ENCODE measurements at regions not wholly inside any gene's neighbourhood (a gene's known extent, or its start where the extent isn't known, plus 50 kb on each side); places are given as distances from the start of the nearest gene placed in this dataset.

DNA sequence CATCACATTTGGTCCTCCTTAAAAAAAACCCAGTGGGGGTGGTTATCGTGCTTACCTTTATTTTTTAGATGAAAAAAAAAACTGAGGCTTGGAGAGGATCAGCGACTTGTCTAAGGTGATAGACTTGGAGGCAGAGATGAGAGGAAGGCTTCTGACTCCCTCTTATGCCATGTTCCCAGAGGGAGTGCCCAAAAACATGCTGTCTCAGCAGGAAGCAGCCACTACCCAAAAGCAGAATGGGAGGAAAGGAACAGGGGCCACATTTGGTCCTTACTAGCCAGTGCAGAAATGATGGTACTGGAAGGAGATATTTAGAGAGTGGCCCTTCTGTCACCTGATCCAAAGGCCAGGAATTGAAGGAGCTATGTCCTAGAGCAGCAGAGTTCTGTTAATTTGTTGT is 118.4 kb downstream of the B3GNT2 start:
- TF ChIP-seq, protein P1, sequence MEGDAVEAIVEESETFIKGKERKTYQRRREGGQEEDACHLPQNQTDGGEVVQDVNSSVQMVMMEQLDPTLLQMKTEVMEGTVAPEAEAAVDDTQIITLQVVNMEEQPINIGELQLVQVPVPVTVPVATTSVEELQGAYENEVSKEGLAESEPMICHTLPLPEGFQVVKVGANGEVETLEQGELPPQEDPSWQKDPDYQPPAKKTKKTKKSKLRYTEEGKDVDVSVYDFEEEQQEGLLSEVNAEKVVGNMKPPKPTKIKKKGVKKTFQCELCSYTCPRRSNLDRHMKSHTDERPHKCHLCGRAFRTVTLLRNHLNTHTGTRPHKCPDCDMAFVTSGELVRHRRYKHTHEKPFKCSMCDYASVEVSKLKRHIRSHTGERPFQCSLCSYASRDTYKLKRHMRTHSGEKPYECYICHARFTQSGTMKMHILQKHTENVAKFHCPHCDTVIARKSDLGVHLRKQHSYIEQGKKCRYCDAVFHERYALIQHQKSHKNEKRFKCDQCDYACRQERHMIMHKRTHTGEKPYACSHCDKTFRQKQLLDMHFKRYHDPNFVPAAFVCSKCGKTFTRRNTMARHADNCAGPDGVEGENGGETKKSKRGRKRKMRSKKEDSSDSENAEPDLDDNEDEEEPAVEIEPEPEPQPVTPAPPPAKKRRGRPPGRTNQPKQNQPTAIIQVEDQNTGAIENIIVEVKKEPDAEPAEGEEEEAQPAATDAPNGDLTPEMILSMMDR (IDR thresholded peaks at IDR 0.05), result no peak
- Histone ChIP-seq H3K27me3 (replicated peaks; ENCODE audit: insufficient read depth) (no peaks in the 10 kb centered on the region), H3K4me3 (no peak overlapping the region), H3K4me1 (ENCODE audit: control insufficient read depth in 1 of 2, low read depth in 2 of 2) (peaks cover 7% of the 10 kb centered on the region in 2 donors), H3K27ac (no peak overlapping the region), H3K9me3 (no peaks in the 10 kb centered on the region), H3K36me3 (no peaks in the 10 kb centered on the region)
- ATAC-seq (ENCODE audit: insufficient number of reproducible peaks, low FRiP score, low read depth) (no peak), DNase-seq (ENCODE audit: low spot score) (no peak)

DNA sequence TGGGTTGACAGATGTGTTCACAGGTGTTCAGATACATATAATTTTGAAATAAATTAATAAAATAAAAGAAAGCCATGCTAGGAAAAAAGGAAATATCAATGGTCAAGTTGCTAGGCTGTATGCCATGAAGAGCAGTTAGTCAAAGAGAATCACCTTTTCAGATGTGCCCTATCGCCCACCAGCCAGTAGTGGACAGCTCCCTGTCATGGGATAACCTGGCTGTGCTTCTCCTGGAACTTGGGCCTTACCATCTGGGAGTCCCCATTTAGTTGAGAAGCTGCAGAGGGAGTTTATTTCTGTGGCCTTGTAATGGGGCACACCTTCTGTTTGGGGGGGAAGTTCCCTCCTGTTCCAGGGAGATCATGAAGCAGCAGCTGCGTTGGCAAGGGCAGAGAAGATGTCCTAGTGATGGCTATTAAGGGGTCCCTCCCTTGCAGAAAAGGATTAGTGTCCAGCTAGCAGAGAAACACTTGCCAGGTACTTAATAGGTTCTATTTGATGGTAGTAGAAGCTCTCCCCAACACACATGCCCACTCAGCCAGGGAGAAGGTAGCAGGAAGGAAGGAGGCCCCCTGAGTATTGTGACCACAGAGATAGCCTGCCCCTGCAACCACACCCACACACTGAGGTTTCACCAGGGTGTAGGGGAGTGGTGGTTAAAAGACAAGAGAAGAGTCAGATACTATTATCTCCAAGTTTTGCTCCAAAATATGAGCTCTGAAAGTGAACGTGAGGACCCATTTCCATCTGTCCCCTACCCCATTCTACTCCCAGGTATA is 117.7 kb downstream of the B3GNT2 start:
- DNase-seq (ENCODE audit: low spot score) (no peak), ATAC-seq (ENCODE audit: insufficient number of reproducible peaks, low FRiP score, low read depth) (no peak)
- Histone ChIP-seq H3K27ac (no peak overlapping the region), H3K36me3 (no peaks in the 10 kb centered on the region), H3K27me3 (replicated peaks; ENCODE audit: insufficient read depth) (no peaks in the 10 kb centered on the region), H3K4me3 (no peak overlapping the region), H3K4me1 (ENCODE audit: control insufficient read depth in 1 of 2, low read depth in 2 of 2) (peaks cover 8 to 9% of the 10 kb centered on the region in 2 donors), H3K9me3 (no peaks in the 10 kb centered on the region)
- TF ChIP-seq, protein P1 (IDR thresholded peaks at IDR 0.05), result no peak

DNA sequence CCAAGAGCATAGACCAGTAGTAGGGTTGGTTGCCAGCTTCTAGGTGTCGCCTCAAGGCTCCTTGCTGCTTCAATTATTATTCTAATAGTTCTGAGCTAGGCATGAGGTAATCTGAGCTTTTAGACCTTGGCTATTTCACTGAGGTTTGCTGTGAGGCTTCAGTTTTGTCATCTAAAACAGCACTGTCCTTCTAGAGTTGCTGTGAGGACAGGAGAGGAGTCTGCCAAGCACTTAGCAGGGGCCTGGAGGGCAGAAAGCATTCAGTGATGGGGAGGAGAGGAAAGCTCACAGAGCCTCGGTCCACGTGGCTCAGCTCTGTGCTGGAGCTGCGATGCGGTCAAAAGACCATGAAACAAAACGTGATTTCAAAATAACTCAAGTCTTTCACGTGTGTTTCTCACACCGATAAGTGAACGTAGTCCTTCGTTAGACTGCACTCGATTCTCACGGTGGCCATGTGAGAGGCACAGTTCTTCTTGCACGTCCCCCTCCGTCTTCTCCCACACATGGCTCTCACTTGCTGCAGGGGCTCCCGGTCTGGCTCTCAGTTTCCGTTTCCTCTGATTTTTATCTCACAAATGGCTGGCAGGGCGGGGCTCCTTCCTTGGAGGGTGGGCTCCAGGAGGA is 113.7 kb downstream of the B3GNT2 start:
- DNase-seq (ENCODE audit: low spot score), result no peak
- Histone ChIP-seq H3K36me3 (no peaks in the 10 kb centered on the region), H3K27ac (peak overlapping the region in 1 of 2 donors; percentile 34), H3K4me3 (peak overlapping the region; percentile 51), H3K27me3 (replicated peaks; ENCODE audit: insufficient read depth) (no peaks in the 10 kb centered on the region), H3K4me1 (ENCODE audit: control insufficient read depth in 1 of 2, low read depth in 2 of 2) (peaks cover 12 to 20% of the 10 kb centered on the region in 2 donors), H3K9me3 (no peaks in the 10 kb centered on the region)
- TF ChIP-seq, protein P1 (IDR thresholded peaks at IDR 0.05), result no peak
- no peak for ATAC-seq (ENCODE audit: insufficient number of reproducible peaks, low FRiP score, low read depth)

DNA sequence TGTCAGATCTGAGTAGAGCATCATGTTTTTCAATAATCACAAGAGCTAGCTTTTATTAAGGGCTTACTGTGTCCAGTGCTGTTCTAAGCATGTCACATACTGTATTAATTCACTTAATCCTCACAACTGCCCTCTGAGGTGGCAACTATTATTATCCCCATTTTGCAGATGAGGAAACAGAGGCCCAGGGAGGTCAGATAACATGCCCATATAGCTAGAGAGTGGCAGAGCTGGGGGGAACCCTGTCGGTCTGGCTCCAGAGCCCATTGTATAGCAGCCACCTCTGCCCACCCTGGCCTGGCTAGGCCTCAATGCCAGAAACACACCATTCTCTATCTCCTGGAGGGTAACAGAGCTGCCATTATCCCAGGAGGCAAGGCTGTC is 113.2 kb downstream of the B3GNT2 start:
- no peak overlapping the region for H3K4me3 ChIP-seq
- H3K9me3 ChIP-seq, result no peaks in the 10 kb centered on the region
- peak overlapping the region in 1 of 2 donors; percentile 34 for H3K27ac ChIP-seq
- TF ChIP-seq, protein P1 (IDR thresholded peaks at IDR 0.05), result no peak
- ATAC-seq (ENCODE audit: insufficient number of reproducible peaks, low FRiP score, low read depth) (no peak), DNase-seq (ENCODE audit: low spot score) (no peak)
- no peaks in the 10 kb centered on the region for H3K27me3 ChIP-seq (replicated peaks; ENCODE audit: insufficient read depth)
- H3K4me1 ChIP-seq (ENCODE audit: control insufficient read depth in 1 of 2, low read depth in 2 of 2), result peaks cover 12 to 24% of the 10 kb centered on the region in 2 donors
- H3K36me3 ChIP-seq, result no peaks in the 10 kb centered on the region

DNA sequence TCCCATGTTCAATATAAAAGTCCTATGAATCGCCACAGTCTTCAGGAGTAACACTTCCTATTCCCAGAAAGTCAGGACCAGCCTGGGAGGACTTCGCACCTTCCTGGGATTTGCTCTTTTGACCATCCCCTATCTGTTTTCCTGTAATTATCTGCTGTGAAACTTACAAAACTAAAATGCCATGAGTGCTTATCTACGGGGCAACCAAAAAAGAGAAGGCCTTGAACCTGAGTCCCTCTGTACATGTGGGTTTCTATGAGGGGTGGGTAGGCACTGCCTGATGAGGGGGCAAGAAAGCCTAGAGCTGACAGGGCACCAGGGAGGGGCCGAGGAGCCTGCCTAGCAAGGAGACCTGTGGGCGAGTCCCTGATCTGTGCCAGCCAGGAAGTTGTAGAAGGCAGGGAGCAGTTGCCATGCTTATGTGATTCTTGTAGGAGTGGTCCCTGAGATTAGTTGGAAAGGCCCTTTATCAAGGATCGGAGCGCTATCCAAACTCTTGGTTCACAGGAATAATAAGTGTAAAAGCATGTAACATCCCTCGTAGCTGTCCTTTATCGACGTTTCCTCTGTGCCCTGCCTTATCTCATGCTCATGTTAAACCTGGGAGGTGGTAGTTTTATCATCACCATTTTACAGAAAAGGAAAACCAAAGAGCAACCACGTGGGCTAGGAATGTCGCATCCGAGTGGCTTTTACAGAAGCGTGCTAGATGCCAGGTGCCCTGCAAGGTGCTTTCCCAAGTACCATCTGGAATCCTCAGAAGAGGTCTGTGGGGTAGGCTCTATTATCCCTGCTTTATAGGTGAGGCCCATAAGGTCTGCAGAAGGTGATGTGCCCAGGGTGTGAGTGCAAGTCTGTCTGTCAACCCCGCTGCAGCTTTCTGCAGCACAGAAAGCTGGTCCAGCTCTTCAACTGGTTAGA is 111.8 kb downstream of the B3GNT2 start:
- Histone ChIP-seq H3K27me3 (replicated peaks; ENCODE audit: insufficient read depth) (no peaks in the 10 kb centered on the region), H3K27ac (no peak overlapping the region), H3K9me3 (no peaks in the 10 kb centered on the region), H3K4me3 (no peak overlapping the region), H3K36me3 (no peaks in the 10 kb centered on the region), H3K4me1 (ENCODE audit: control insufficient read depth in 1 of 2, low read depth in 2 of 2) (peaks cover 12 to 24% of the 10 kb centered on the region in 2 donors)
- TF ChIP-seq, protein P1 (IDR thresholded peaks at IDR 0.05), result no peak
- no peak for DNase-seq (ENCODE audit: low spot score)
- no peak for ATAC-seq (ENCODE audit: insufficient number of reproducible peaks, low FRiP score, low read depth)

All from thoracic aorta (tissue), 2 donors.